GM19025 (cell line): ENCODE measurements at regions not wholly inside any gene's neighbourhood (a gene's known extent, or its start where the extent isn't known, plus 50 kb on each side); places are given as distances from the start of the nearest gene placed in this dataset.

Source experiments
- ATAC-seq: cut with Tn5 transposase; IDR thresholded peaks from one replicate; pipeline ENCODE4 v1.9.1; 2021; ENCODE audit warnings: mild to moderate bottlenecking, low read depth, moderate library complexity; ENCODE audit not compliant: unreplicated experiment

- ATAC-seq: no peak
Measured at GRCh38 chr10:123582084-123582989, 83.8 kb upstream of the GPR26 start.

GRCh38 chr10:123583639-123584418 is 82.3 kb upstream of the GPR26 start:
- no peak for ATAC-seq

GRCh38 chr10:123584419-123584775 is 81.8 kb upstream of the GPR26 start:
- ATAC-seq: no peak

- no peak for ATAC-seq
Measured at GRCh38 chr10:123585477-123586445, 80.4 kb upstream of the GPR26 start.

GRCh38 chr10:123587110-123587509 is 79.0 kb upstream of the GPR26 start:
- ATAC-seq: no peak

GRCh38 chr10:123588386-123588914 is 77.7 kb upstream of the GPR26 start:
- no peak for ATAC-seq

GRCh38 chr10:123595661-123596060 is 70.5 kb upstream of the GPR26 start:
- ATAC-seq: no peak

GRCh38 chr10:123597676-123598075 is 68.5 kb upstream of the GPR26 start:
- no peak for ATAC-seq

- ATAC-seq: no peak
Measured at GRCh38 chr10:123599366-123599849, 66.7 kb upstream of the GPR26 start.

- ATAC-seq: no peak
Measured at GRCh38 chr10:123600177-123600576, 66.0 kb upstream of the GPR26 start.

GRCh38 chr10:123603130-123603529 is 63.0 kb upstream of the GPR26 start:
- ATAC-seq: no peak

GRCh38 chr10:123604506-123604905 is 61.6 kb upstream of the GPR26 start:
- ATAC-seq: no peak

- ATAC-seq: no peak
Measured at GRCh38 chr10:123606006-123606405, 60.1 kb upstream of the GPR26 start.

GRCh38 chr10:123606955-123607354 is 59.2 kb upstream of the GPR26 start:
- ATAC-seq: no peak

GRCh38 chr10:123607386-123607785 is 58.8 kb upstream of the GPR26 start:
- no peak for ATAC-seq

- ATAC-seq: no peak
Measured at GRCh38 chr10:123608047-123608446, 58.1 kb upstream of the GPR26 start.

GRCh38 chr10:123611243-123611642 is 54.9 kb upstream of the GPR26 start:
- ATAC-seq: no peak

- no peak for ATAC-seq
Measured at GRCh38 chr10:123611876-123612275, 54.3 kb upstream of the GPR26 start.

GRCh38 chr10:123613346-123613850 is 52.8 kb upstream of the GPR26 start:
- no peak for ATAC-seq

- no peak for ATAC-seq
Measured at GRCh38 chr10:123614888-123615287, 51.3 kb upstream of the GPR26 start.
